ENCODE measurements at regions not wholly inside any gene's neighbourhood (a gene's known extent, or its start where the extent isn't known, plus 50 kb on each side); places are given as distances from the start of the nearest gene placed in this dataset.

- no peak for DNase-seq (ENCODE audit: low read depth in 2 of 2)
Observed at GRCh38 chr22:27139935-27140511, 482.6 kb downstream of the MIAT start.

DNA sequence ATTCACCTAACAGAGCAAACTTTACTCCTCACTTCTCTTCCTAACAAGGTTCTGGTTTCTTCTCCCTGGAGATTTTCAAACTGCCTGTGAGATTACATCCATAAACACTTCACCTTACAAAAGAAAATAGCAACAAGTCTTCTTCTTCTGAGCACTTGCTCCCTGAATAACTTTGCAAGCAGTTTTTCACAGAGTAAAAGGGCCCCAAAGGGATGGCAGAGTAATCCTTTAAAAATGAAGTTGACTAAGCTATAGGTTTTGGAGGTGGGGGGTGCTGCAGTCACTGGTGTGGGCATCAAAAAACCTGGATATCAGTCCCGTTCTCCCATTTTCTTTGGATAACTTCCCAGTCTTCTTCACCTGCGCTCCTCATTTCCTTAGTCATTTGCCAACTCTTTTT is 484.9 kb downstream of the MIAT start:
- no peak for DNase-seq (ENCODE audit: low read depth in 2 of 2)

- DNase-seq (ENCODE audit: low read depth in 2 of 2), result no peak
Observed at GRCh38 chr22:27144321-27144720, 486.9 kb downstream of the MIAT start.

DNA sequence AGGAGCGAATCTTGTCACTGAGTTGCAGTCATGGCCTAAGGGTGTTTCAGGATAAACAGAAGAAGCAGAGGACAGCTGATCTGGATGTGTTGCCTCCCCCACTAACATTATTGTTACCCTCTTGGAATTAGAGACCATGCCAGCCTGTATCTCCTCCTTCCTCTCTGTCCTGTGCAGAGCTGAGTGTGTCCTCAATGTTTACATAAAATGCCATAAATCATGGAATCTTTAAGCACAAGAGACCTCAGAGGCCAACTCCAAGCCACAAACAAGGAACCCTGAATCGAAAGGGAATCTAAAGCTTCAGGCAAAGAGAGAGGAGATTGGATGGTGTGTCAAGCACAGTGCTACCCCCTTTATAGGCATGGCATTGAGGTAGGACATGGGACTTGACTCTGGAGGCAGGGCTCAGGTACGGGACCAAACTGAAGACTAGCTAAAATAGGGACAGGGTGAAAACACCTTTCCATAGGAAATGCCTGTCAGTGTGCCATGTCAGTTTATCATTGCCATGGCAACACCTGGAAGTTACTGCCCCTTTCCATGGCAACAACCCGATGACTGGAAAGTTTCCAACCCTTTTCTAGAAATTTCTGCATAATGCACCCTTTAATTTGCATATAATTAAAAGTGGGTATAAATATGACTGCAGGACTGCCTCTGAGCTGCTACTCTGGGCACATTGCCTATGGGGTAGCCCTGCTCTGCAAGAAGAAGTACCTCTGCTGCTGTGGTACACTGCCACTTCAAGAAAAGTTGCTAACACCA is 489.7 kb downstream of the MIAT start:
- DNase-seq (ENCODE audit: low read depth in 2 of 2), result no peak

DNA sequence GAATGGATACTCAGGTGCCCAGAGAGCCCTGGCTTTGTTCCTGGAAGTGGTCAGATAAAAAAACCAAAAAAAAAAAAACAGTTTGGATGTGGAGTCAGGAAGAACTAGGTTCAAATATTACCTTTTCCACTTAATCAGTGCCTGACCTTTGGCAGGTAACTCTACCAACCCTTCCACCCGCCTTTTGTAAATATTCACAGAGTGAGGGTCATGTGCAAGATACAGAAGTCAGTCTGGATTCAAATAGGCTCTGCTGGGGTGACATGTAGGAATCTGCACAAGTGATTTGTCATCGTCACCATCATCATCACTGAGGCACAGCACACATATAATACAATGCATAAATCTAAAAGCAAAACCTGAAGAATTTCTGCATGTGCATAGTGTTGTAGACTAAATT is 490.7 kb downstream of the MIAT start:
- DNase-seq (ENCODE audit: low read depth in 2 of 2), result no peak

- no peak for DNase-seq (ENCODE audit: low read depth in 2 of 2)
Observed at GRCh38 chr22:27148886-27149470, 491.6 kb downstream of the MIAT start.

GRCh38 chr22:27149921-27150543 is 492.6 kb downstream of the MIAT start:
- no peak for DNase-seq (ENCODE audit: low read depth in 2 of 2)

DNA sequence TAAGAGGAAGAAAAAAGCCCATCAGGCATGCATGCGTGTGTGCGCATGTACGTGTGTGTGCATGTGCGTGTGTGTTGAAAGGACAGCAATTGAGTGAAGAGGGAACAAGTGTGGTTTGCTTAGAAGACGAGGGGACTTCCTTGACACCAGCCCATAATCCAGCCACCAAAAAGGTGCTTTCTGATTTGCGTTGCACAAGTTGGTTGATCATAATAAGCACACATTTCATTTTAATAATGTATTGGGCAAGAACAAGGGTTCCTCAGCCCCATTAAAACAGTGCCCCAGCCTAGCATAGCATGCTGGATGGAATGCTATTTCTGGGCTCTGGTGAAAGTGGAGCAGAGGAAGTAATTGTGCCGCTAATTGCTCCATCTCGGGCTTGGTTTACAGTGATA is 493.2 kb downstream of the MIAT start:
- DNase-seq (ENCODE audit: low read depth in 2 of 2), result no peak

- no peak for DNase-seq (ENCODE audit: low read depth in 2 of 2)
Observed at GRCh38 chr22:27151407-27151806, 494.0 kb downstream of the MIAT start.

DNA sequence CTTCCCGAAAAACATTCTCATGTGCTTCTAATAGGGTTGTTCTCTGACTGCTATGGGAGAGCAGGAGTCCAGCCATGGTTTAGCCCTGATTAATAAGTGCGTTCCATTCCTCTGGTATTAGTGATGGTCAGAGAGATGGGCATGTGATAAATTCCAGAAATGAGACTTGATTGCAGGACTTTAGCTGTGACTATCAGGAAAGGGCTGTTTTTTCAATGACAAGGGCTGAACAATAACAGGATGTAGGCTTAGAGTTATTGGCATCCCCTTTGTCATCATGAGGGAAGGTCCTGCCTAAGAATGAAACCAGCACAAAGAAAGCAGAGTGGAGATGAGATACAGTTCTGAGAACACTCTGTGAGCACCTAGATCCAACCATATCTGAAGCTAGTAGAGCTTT is 494.6 kb downstream of the MIAT start:
- DNase-seq (ENCODE audit: low read depth in 2 of 2), result no peak

DNA sequence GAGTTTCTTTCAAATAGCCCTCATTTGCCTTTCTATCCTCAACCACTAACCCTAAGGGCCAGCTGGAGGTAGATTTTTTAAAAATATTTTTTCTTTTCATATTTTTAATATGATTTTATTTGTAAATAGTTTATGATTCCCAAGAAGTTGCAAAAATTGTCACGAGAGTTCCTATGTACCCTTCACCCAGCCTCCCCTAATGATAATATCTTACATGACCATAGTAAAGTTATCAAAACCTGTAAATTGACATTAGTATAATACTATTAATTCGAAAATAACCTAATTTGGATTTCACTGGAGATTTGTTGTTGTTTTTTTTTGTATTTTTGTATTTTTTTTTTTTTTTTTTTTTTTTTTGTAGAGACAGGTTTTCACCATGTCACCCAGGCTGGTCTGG is 495.5 kb downstream of the MIAT start:
- DNase-seq (ENCODE audit: low read depth in 2 of 2), result no peak

GRCh38 chr22:27153386-27153785 is 496.0 kb downstream of the MIAT start:
- no peak for DNase-seq (ENCODE audit: low read depth in 2 of 2)

DNA sequence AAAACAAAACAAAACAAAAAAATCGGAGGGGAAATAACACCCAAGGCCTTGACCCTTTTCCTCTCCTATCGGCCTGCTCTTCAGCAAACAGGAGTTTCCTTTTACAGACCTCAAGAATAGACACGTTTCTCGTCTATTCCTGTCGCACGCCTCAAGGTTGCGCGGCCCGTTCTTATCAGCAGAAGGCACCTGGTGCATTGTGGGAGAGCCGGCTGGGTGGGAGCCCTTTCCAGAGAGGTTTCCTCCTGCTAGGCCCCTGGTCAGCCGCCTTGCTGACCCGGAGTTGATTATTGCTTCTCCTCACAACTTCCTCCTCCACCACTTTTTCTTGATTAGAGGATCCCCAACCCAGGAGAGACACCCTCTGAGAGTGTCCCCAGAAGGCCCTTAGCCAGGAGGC is 497.3 kb downstream of the MIAT start:
- DNase-seq (ENCODE audit: low read depth in 2 of 2), result no peak

- no peak for DNase-seq (ENCODE audit: low read depth in 2 of 2)
Observed at GRCh38 chr22:27156821-27157489, 499.6 kb downstream of the MIAT start.

DNA sequence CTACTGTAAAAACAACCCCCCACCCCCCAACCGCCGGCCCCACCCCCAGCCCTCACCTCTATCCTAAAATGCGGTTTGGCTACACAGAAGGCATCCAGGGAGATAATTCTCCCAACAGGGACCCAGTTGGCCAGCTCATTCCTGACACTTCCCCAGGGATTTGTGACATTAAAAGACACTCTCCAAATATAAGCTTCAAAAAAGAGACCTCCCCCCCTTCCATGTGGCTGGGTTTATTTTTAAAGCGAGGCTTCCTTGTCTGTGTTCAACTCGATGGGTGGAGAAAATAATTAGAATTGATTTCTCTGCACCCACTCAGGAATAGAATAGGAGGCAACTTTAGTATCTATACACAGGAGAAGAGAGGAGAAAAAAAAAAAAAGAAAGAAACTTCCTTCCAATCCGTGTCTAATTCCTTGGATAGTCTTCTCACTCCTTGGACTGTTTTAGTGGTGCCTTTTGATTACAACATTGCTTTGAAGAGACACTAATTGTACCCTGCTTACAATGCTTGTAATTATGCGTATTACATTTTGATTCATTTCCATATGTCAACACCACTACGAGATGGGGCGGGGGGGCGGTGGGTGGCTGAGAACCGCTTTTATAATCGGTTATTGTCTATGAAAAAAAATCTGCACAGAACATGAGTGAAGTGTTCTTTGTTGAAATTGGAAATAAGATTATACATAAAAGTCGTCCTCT is 500.4 kb downstream of the MIAT start:
- DNase-seq (ENCODE audit: low read depth in 2 of 2), result no peak

- DNase-seq (ENCODE audit: low read depth in 2 of 2), result no peak
Observed at GRCh38 chr22:27159016-27159415, 501.6 kb downstream of the MIAT start.

GRCh38 chr22:27159716-27160295 is 502.4 kb downstream of the MIAT start:
- DNase-seq (ENCODE audit: low read depth in 2 of 2), result no peak

GRCh38 chr22:27163162-27164137 is 506.1 kb downstream of the MIAT start:
- no peak for DNase-seq (ENCODE audit: low read depth in 2 of 2)

DNA sequence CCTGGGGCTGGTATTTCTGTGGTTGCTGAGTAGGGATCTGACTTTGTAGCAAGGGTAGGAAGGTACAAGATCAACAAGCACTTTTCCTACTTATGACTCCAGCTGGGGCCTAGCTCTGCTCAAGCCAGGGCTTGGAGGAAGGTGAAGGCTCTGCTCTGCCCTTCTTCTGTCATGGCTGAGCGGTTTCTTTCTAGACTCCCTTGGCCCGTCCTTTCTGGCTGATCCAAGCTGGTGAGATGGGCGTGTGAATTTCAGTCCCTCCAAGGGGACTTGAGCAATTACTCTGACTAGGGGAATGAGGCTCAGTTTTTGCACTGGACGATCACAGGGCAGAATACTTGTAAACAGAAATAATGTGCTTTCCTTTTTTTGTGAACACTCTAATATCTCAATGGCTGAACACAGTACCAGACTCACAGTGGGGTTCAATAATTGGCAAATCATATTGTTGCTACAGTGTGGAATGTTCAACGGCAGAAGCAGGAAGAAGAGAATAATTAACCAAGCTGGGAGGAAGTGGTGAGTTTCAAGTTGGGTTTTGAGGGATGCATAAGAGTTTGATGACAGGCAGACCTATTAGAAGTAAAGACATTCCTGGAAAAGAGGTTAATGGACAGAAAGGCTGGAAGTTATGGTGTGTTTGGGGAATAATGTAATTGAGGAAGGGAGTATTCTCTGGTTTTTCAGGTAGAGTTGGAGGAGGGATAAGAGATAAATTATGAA is 507.6 kb downstream of the MIAT start:
- no peak for DNase-seq (ENCODE audit: low read depth in 2 of 2)
